ENCODE measurements at regions not wholly inside any gene's neighbourhood (a gene's known extent, or its start where the extent isn't known, plus 50 kb on each side); places are given as distances from the start of the nearest gene placed in this dataset.

GRCh38 chr11:134745456-134745855 is 333.4 kb upstream of the B3GAT1 start:
- TF ChIP-seq CTCF (IDR thresholded peaks at IDR 0.05; ENCODE audit: control extremely low read depth in 1 of 3, insufficient read depth in 1 of 3, low read depth in 1 of 3, low read length in 3 of 3) (no peak), ZNF274 (IDR thresholded peaks at IDR 0.05; ENCODE audit: borderline replicate concordance, extremely low read depth, low read length) (no peak), POLR2A (IDR thresholded peaks at IDR 0.05; ENCODE audit: control extremely low read depth in 1 of 2, low read depth in 2 of 2, low read length in 2 of 2) (no peak), POLR2AphosphoS5 (IDR thresholded peaks at IDR 0.05; ENCODE audit: low read depth, low read length) (no peak), EZH2 (IDR thresholded peaks at IDR 0.05; ENCODE audit: low read depth, low read length, severe bottlenecking) (no peak), NRF1 (IDR thresholded peaks at IDR 0.05; ENCODE audit: low read depth, low read length) (no peak), EP300 (IDR thresholded peaks at IDR 0.05; ENCODE audit: borderline replicate concordance in 1 of 2, low read depth in 2 of 2, low read length in 2 of 2) (no peak), SP4 (IDR thresholded peaks at IDR 0.05; ENCODE audit: low read length) (no peak), RXRA (IDR thresholded peaks at IDR 0.05; ENCODE audit: insufficient read depth, low read depth, low read length) (no peak), SP1 (IDR thresholded peaks at IDR 0.05; ENCODE audit: low read depth, low read length) (no peak), TAF1 (IDR thresholded peaks at IDR 0.05; ENCODE audit: low read depth, low read length) (no peak), SRF (IDR thresholded peaks at IDR 0.05; ENCODE audit: low read depth, low read length) (no peak), JUN (IDR thresholded peaks at IDR 0.05; ENCODE audit: low read depth, low read length) (no peak)
- TF ChIP-seq, protein P1, sequence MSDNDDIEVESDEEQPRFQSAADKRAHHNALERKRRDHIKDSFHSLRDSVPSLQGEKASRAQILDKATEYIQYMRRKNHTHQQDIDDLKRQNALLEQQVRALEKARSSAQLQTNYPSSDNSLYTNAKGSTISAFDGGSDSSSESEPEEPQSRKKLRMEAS (IDR thresholded peaks at IDR 0.05): no peak
